A549 (cell line): ENCODE measurements at regions not wholly inside any gene's neighbourhood (a gene's known extent, or its start where the extent isn't known, plus 50 kb on each side); places are given as distances from the start of the nearest gene placed in this dataset.

Experiments
- POLR2A ChIP-seq: IDR thresholded peaks from 2 replicates; pipeline ENCODE4 v1.6.1; 2012; ENCODE audit warnings: mild to moderate bottlenecking, low read length
- TF ChIP-seq, protein P1 (sequence below): fragments of >200 bp; sonication (Bioruptor Twin); formaldehyde crosslinking; IDR thresholded peaks from 3 replicates; pipeline ENCODE4 v1.5.1; 2016

GRCh38 chr4:126445596-126445995 lies 1130.8 kb downstream of the FAT4 start:
- TF ChIP-seq POLR2A: no peak
- TF ChIP-seq, protein P1, sequence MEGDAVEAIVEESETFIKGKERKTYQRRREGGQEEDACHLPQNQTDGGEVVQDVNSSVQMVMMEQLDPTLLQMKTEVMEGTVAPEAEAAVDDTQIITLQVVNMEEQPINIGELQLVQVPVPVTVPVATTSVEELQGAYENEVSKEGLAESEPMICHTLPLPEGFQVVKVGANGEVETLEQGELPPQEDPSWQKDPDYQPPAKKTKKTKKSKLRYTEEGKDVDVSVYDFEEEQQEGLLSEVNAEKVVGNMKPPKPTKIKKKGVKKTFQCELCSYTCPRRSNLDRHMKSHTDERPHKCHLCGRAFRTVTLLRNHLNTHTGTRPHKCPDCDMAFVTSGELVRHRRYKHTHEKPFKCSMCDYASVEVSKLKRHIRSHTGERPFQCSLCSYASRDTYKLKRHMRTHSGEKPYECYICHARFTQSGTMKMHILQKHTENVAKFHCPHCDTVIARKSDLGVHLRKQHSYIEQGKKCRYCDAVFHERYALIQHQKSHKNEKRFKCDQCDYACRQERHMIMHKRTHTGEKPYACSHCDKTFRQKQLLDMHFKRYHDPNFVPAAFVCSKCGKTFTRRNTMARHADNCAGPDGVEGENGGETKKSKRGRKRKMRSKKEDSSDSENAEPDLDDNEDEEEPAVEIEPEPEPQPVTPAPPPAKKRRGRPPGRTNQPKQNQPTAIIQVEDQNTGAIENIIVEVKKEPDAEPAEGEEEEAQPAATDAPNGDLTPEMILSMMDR: no peak
